Effector memory CD4-positive, alpha-beta T cell (primary cell): ENCODE measurements at regions not wholly inside any gene's neighbourhood (a gene's known extent, or its start where the extent isn't known, plus 50 kb on each side); places are given as distances from the start of the nearest gene placed in this dataset.
"Not testable (repeated sequence)": the region's sequence is repeated elsewhere in the genome, so short reads cannot be mapped to it uniquely, and the experiment has no call there.

Experiments
- DNase-seq, 3 donors: peaks; one replicate each; pipeline ENCODE4 v3.0.0-alpha.2; 2020
- H3K27ac ChIP-seq: 2 replicates; pipeline ENCODE4 v1.7.0; 2013; ENCODE audit warnings: mild to moderate bottlenecking, low read length, moderate library complexity; ENCODE audit not compliant: insufficient read depth, poor library complexity, severe bottlenecking
- H3K27me3 ChIP-seq: replicated peaks from 2 replicates; pipeline ENCODE4 v1.7.0; 2013; ENCODE audit warnings: mild to moderate bottlenecking, low read length; ENCODE audit not compliant: insufficient read depth, control insufficient read depth, poor library complexity, severe bottlenecking
- H3K36me3 ChIP-seq: 2 replicates; pipeline ENCODE4 v1.7.0; 2013; ENCODE audit warnings: mild to moderate bottlenecking, low read length, moderate library complexity; ENCODE audit not compliant: control insufficient read depth, insufficient read depth
- H3K4me1 ChIP-seq: 2 replicates; pipeline ENCODE4 v1.7.0; 2013; ENCODE audit warnings: low read length, mild to moderate bottlenecking; ENCODE audit not compliant: control insufficient read depth, insufficient read depth, poor library complexity, severe bottlenecking
- H3K4me3 ChIP-seq: 2 replicates; pipeline ENCODE4 v1.7.0; 2013; ENCODE audit warnings: low read length, low read depth, mild to moderate bottlenecking; ENCODE audit not compliant: insufficient read depth, poor library complexity, severe bottlenecking
- H3K9me3 ChIP-seq: 2 replicates; pipeline ENCODE4 v1.7.0; 2013; ENCODE audit warnings: mild to moderate bottlenecking, low read length, moderate library complexity; ENCODE audit not compliant: control insufficient read depth

- Histone ChIP-seq H3K27me3 (no peaks in the 10 kb centered on the region), H3K36me3 (no peaks in the 10 kb centered on the region), H3K4me1 (no peaks in the 10 kb centered on the region), H3K4me3 (no peak overlapping the region), H3K9me3 (no peaks in the 10 kb centered on the region), H3K27ac (no peak overlapping the region)
- DNase-seq = no peak
Observed at GRCh38 chr1:157319567-157319966, 181.4 kb upstream of the ETV3 start.

- not testable (repeated sequence) for H3K9me3 ChIP-seq, H3K4me3 ChIP-seq, H3K36me3 ChIP-seq, H3K27ac ChIP-seq, DNase-seq, H3K4me1 ChIP-seq
- H3K27me3 ChIP-seq = peaks cover 11% of the 10 kb centered on the region
Observed at GRCh38 chr1:157317229-157317628, 179.0 kb upstream of the ETV3 start.

- H3K27ac ChIP-seq = no peak overlapping the region
- H3K36me3 ChIP-seq = no peaks in the 10 kb centered on the region
- H3K9me3 ChIP-seq = no peaks in the 10 kb centered on the region
- no peaks in the 10 kb centered on the region for H3K4me1 ChIP-seq
- peaks cover 13% of the 10 kb centered on the region for H3K27me3 ChIP-seq
- no peak overlapping the region for H3K4me3 ChIP-seq
- no peak for DNase-seq
Observed at GRCh38 chr1:157315544-157315943, 177.3 kb upstream of the ETV3 start.

GRCh38 chr1:157314408-157314807 is 176.2 kb upstream of the ETV3 start:
- no peak overlapping the region for H3K4me3 ChIP-seq
- no peak overlapping the region for H3K27ac ChIP-seq
- H3K9me3 ChIP-seq = no peaks in the 10 kb centered on the region
- no peaks in the 10 kb centered on the region for H3K36me3 ChIP-seq
- peaks cover 13% of the 10 kb centered on the region for H3K27me3 ChIP-seq
- H3K4me1 ChIP-seq = no peaks in the 10 kb centered on the region
- no peak for DNase-seq

- H3K27me3 ChIP-seq = peaks cover 13% of the 10 kb centered on the region
- no peak overlapping the region for H3K4me3 ChIP-seq
- DNase-seq = no peak
- no peaks in the 10 kb centered on the region for H3K9me3 ChIP-seq
- no peak overlapping the region for H3K27ac ChIP-seq
- no peaks in the 10 kb centered on the region for H3K4me1 ChIP-seq
- no peaks in the 10 kb centered on the region for H3K36me3 ChIP-seq
Observed at GRCh38 chr1:157313240-157313807, 175.1 kb upstream of the ETV3 start.

GRCh38 chr1:157312082-157312812 is 174.1 kb upstream of the ETV3 start:
- Histone ChIP-seq H3K27ac (no peak overlapping the region), H3K9me3 (no peaks in the 10 kb centered on the region), H3K4me3 (no peak overlapping the region), H3K27me3 (peaks cover 13% of the 10 kb centered on the region), H3K4me1 (no peaks in the 10 kb centered on the region), H3K36me3 (no peaks in the 10 kb centered on the region)
- no peak for DNase-seq

- DNase-seq = no peak
- Histone ChIP-seq H3K4me3 (no peak overlapping the region), H3K4me1 (no peaks in the 10 kb centered on the region), H3K9me3 (no peaks in the 10 kb centered on the region), H3K27me3 (peaks cover 13% of the 10 kb centered on the region), H3K27ac (no peak overlapping the region), H3K36me3 (no peaks in the 10 kb centered on the region)
Observed at GRCh38 chr1:157311730-157312081, 173.5 kb upstream of the ETV3 start.

- not testable (repeated sequence) for H3K36me3 ChIP-seq, H3K9me3 ChIP-seq, DNase-seq, H3K4me3 ChIP-seq, H3K27ac ChIP-seq, H3K4me1 ChIP-seq
- peaks cover 13% of the 10 kb centered on the region for H3K27me3 ChIP-seq
Observed at GRCh38 chr1:157310805-157311729, 172.9 kb upstream of the ETV3 start.

- Histone ChIP-seq H3K9me3 (no peaks in the 10 kb centered on the region), H3K36me3 (no peaks in the 10 kb centered on the region), H3K27ac (no peak overlapping the region), H3K4me3 (no peak overlapping the region), H3K4me1 (no peaks in the 10 kb centered on the region), H3K27me3 (peaks cover 13% of the 10 kb centered on the region)
- DNase-seq = no peak
Observed at GRCh38 chr1:157310401-157310800, 172.2 kb upstream of the ETV3 start.

GRCh38 chr1:157307491-157307890 is 169.3 kb upstream of the ETV3 start:
- H3K27me3 ChIP-seq = peaks cover 5% of the 10 kb centered on the region

More at GRCh38 chr1:157307491-157307890, 169.3 kb upstream of the ETV3 start:
- Histone ChIP-seq H3K4me1 (no peaks in the 10 kb centered on the region), H3K4me3 (no peak overlapping the region), H3K36me3 (no peaks in the 10 kb centered on the region), H3K27ac (no peak overlapping the region), H3K9me3 (no peaks in the 10 kb centered on the region)
- no peak for DNase-seq
